Fibroblast of lung (primary cell): ENCODE measurements at regions not wholly inside any gene's neighbourhood (a gene's known extent, or its start where the extent isn't known, plus 50 kb on each side); places are given as distances from the start of the nearest gene placed in this dataset.

Experiments used
- EZH2 ChIP-seq: IDR thresholded peaks from 2 replicates; pipeline ENCODE4 v1.5.1; 2012; ENCODE audit warnings: low read length, control low read depth, mild to moderate bottlenecking; ENCODE audit errors: missing control alignments
- TF ChIP-seq, protein P1 (sequence below), 2 donors: IDR thresholded peaks in 1 of 2; conservative IDR thresholded peaks in 1 of 2; 1 replicate in 1 of 2; 2 replicates in 1 of 2; pipeline ENCODE4 v1.5.1; 2011 to 2012; ENCODE audit warnings: low read length in 2 of 2, control low read depth in 1 of 2, inconsistent platforms in 1 of 2, low read depth in 1 of 2, mild to moderate bottlenecking in 1 of 2

DNA sequence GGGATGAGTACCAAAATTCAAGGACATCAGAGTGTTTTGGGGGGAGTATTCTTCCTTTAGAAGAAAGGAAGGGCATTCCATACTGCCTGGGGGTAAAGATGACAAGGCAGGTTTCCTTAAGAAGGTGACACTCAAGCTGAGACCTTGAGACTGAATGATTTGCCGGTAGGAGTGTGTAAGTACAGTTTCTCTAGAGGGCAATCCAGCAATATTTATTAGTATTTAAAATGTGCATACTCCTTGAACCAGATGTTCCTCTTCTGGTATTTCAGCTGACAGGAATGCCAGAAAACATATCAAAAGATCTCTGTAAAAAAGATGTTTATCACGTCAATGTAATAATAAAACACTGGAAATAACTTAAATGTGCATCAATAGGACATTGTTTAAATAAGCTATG is 106.4 kb upstream of the TMCC3 start:
- TF ChIP-seq, protein P1, sequence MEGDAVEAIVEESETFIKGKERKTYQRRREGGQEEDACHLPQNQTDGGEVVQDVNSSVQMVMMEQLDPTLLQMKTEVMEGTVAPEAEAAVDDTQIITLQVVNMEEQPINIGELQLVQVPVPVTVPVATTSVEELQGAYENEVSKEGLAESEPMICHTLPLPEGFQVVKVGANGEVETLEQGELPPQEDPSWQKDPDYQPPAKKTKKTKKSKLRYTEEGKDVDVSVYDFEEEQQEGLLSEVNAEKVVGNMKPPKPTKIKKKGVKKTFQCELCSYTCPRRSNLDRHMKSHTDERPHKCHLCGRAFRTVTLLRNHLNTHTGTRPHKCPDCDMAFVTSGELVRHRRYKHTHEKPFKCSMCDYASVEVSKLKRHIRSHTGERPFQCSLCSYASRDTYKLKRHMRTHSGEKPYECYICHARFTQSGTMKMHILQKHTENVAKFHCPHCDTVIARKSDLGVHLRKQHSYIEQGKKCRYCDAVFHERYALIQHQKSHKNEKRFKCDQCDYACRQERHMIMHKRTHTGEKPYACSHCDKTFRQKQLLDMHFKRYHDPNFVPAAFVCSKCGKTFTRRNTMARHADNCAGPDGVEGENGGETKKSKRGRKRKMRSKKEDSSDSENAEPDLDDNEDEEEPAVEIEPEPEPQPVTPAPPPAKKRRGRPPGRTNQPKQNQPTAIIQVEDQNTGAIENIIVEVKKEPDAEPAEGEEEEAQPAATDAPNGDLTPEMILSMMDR (conservative IDR thresholded peaks at IDR 0.05 in 1 of 2, IDR thresholded peaks at IDR 0.05 in 1 of 2; ENCODE audit: low read depth in 1 of 2, low read length in 2 of 2), result no peak
- TF ChIP-seq EZH2, result no peak
